ENCODE measurements at regions not wholly inside any gene's neighbourhood (a gene's known extent, or its start where the extent isn't known, plus 50 kb on each side); places are given as distances from the start of the nearest gene placed in this dataset.

- TF ChIP-seq E2F6 (IDR thresholded peaks at IDR 0.05) = no peak
- no peak for TF ChIP-seq USF2 (IDR thresholded peaks at IDR 0.05; ENCODE audit: low read length)
- no peak for TF ChIP-seq POLR2A (IDR thresholded peaks at IDR 0.05; ENCODE audit: control extremely low read depth in 1 of 2, low read depth in 2 of 2, low read length in 2 of 2)
- no peak for TF ChIP-seq RFX5 (IDR thresholded peaks at IDR 0.05; ENCODE audit: borderline replicate concordance, low read depth, low read length)
- no peak for TF ChIP-seq ATF3 (IDR thresholded peaks at IDR 0.05; ENCODE audit: insufficient read depth, low read depth, low read length)
- TF ChIP-seq HDAC2 (IDR thresholded peaks at IDR 0.05; ENCODE audit: borderline replicate concordance in 1 of 2, low read depth in 2 of 2, low read length in 2 of 2) = no peak
- no peak for TF ChIP-seq SIN3A (conservative IDR thresholded peaks at IDR 0.05 in 1 of 2, IDR thresholded peaks at IDR 0.05 in 1 of 2; ENCODE audit: low read depth in 1 of 2, low read length in 2 of 2)
- no peak for TF ChIP-seq CTCF (IDR thresholded peaks at IDR 0.05; ENCODE audit: control extremely low read depth in 1 of 3, insufficient read depth in 1 of 3, low read depth in 1 of 3, low read length in 3 of 3)
- no peak for TF ChIP-seq GABPA (IDR thresholded peaks at IDR 0.05; ENCODE audit: borderline replicate concordance, insufficient read depth, low read length)
Observed at GRCh38 chr5:91305640-91306039, 77.5 kb downstream of the ARRDC3 start.

Data from H1 (cell line).